Bronchial epithelial cell (primary cell): ENCODE measurements at regions not wholly inside any gene's neighbourhood (a gene's known extent, or its start where the extent isn't known, plus 50 kb on each side); places are given as distances from the start of the nearest gene placed in this dataset.
A peak's percentile ranks its signal among the peaks of the same experiment; 100 is the strongest.

Experiments used
- DNase-seq: peaks from one replicate; pipeline ENCODE4 v3.0.0-alpha.2; 2010; ENCODE audit warnings: low read depth
- FAIRE-seq: peaks from 2 replicates; lab custom pipeline; 2011; peaks lifted over from hg19 to GRCh38; lab: Jason Lieb, UNC
- H3K27me3 ChIP-seq: 2 replicates; pipeline ENCODE4 v1.5.1; 2011; ENCODE audit warnings: low read length; ENCODE audit not compliant: control insufficient read depth, insufficient read depth
- H3K36me3 ChIP-seq: 2 replicates; pipeline ENCODE4 v1.5.1; 2011; ENCODE audit warnings: low read length; ENCODE audit not compliant: control insufficient read depth, insufficient read depth
- H3K4me3 ChIP-seq: 2 replicates; pipeline ENCODE4 v1.5.1; 2011; ENCODE audit warnings: mild to moderate bottlenecking, low read depth, low read length, control low read depth
- CTCF ChIP-seq: IDR thresholded peaks from 2 replicates; pipeline ENCODE4 v1.5.1; 2011; ENCODE audit warnings: mild to moderate bottlenecking, moderate library complexity, low read length, control low read depth, inconsistent platforms; ENCODE audit not compliant: insufficient read depth, severe bottlenecking

GRCh38 chr1:165060285-165060793 is 296.2 kb downstream of the LMX1A start:
- no peaks in the 10 kb centered on the region for H3K36me3 ChIP-seq
- DNase-seq (peak; percentile 86), FAIRE-seq (no peak)
- no peak for TF ChIP-seq CTCF
- no peaks in the 10 kb centered on the region for H3K27me3 ChIP-seq
- H3K4me3 ChIP-seq, result no peak overlapping the region

GRCh38 chr1:165057956-165058355 is 298.6 kb downstream of the LMX1A start:
- TF ChIP-seq CTCF, result no peak
- FAIRE-seq, result peak; percentile 7
- Histone ChIP-seq H3K4me3 (no peak overlapping the region), H3K27me3 (no peaks in the 10 kb centered on the region), H3K36me3 (no peaks in the 10 kb centered on the region)
- DNase-seq, result peak; percentile 83

GRCh38 chr1:165056914-165057313 is 299.6 kb downstream of the LMX1A start:
- H3K27me3 ChIP-seq, result no peaks in the 10 kb centered on the region
- DNase-seq (no peak), FAIRE-seq (no peak)
- no peaks in the 10 kb centered on the region for H3K36me3 ChIP-seq
- no peak for TF ChIP-seq CTCF
- H3K4me3 ChIP-seq, result no peak overlapping the region

GRCh38 chr1:165055581-165055980 is 300.9 kb downstream of the LMX1A start:
- FAIRE-seq (no peak), DNase-seq (no peak)
- Histone ChIP-seq H3K36me3 (no peaks in the 10 kb centered on the region), H3K27me3 (no peaks in the 10 kb centered on the region), H3K4me3 (no peak overlapping the region)
- no peak for TF ChIP-seq CTCF

- no peaks in the 10 kb centered on the region for H3K36me3 ChIP-seq
- H3K4me3 ChIP-seq, result no peak overlapping the region
- no peaks in the 10 kb centered on the region for H3K27me3 ChIP-seq
- TF ChIP-seq CTCF, result no peak
- FAIRE-seq, result no peak
- DNase-seq, result no peak
Measured at GRCh38 chr1:165054627-165055026, 301.9 kb downstream of the LMX1A start.

- H3K4me3 ChIP-seq, result no peak overlapping the region
- no peaks in the 10 kb centered on the region for H3K27me3 ChIP-seq
- no peaks in the 10 kb centered on the region for H3K36me3 ChIP-seq
- TF ChIP-seq CTCF, result no peak
- peak; percentile 46 for DNase-seq
- FAIRE-seq, result no peak
Measured at GRCh38 chr1:165053351-165053750, 303.2 kb downstream of the LMX1A start.
